Sigmoid colon (tissue), 6 donors: ENCODE measurements at regions not wholly inside any gene's neighbourhood (a gene's known extent, or its start where the extent isn't known, plus 50 kb on each side); places are given as distances from the start of the nearest gene placed in this dataset.

Source experiments
- DNase-seq: peaks from one replicate; pipeline ENCODE4 v3.0.0-alpha.2; 2019
- H3K27ac ChIP-seq, 4 donors: fragments of 200-600 bp; sonication (generic); one replicate each; pipeline ENCODE4 v1.5.1; 2016 to 2019; ENCODE audit warnings: mild to moderate bottlenecking in 1 of 4
- H3K27me3 ChIP-seq, 3 donors: fragments of 200-600 bp; sonication (generic); one replicate each; pipeline ENCODE4 v1.5.1; 2019; ENCODE audit warnings: mild to moderate bottlenecking in 1 of 3
- H3K36me3 ChIP-seq, 4 donors: fragments of 200-600 bp; sonication (generic); one replicate each; pipeline ENCODE4 v1.5.1; 2016 to 2019
- H3K4me1 ChIP-seq, 4 donors: fragments of 200-600 bp; sonication (generic); one replicate each; pipeline ENCODE4 v1.5.1; 2017 to 2019
- H3K4me3 ChIP-seq, 4 donors: fragments of 200-600 bp; sonication (generic); one replicate each; pipeline ENCODE4 v1.5.1; 2017 to 2019; ENCODE audit warnings: mild to moderate bottlenecking in 2 of 4, moderate library complexity in 1 of 4
- H3K9me3 ChIP-seq, 4 donors: fragments of 200-600 bp in 3 of 4; sonication (generic) in 3 of 4; one replicate each; pipeline versions ENCODE4 v1.5.1 to v1.6.1; 2013 to 2019
- EP300 ChIP-seq, 4 donors: sonication (generic); formaldehyde crosslinking; IDR thresholded peaks; one replicate each; pipeline ENCODE4 v1.6.1; 2017; ENCODE audit warnings: antibody characterized with exemption in 4 of 4
- POLR2A ChIP-seq, 2 donors: fragments of 450-650 bp; IDR thresholded peaks; one replicate each; pipeline ENCODE4 v1.6.1; 2016; ENCODE audit warnings: antibody characterized with exemption in 2 of 2, mild to moderate bottlenecking in 2 of 2, moderate library complexity in 2 of 2
- POLR2AphosphoS5 ChIP-seq, 4 donors: sonication (generic); formaldehyde crosslinking; IDR thresholded peaks; one replicate each; pipeline ENCODE4 v1.6.1; 2017; ENCODE audit warnings: antibody characterized with exemption in 4 of 4
- WGBS, 2 donors: extraction: QIAGEN DNeasy Blood & Tissue Kit; methylation state at CpG; one replicate each; pipeline ENCODE4 v1.1.7; 2013; 5-methylcytosine and 5-hydroxymethylcytosine counted together
- intact Hi-C: fragments of 100-400 bp; cut with DNase I; formaldehyde crosslinking; loops from one replicate; pipeline ENCODE4 v1.15.1; 2023
- TF ChIP-seq, protein P1 (sequence below), 4 experiments: fragments of 450-650 bp in 3 of 4; fragments of 200-600 bp in 1 of 4; IDR thresholded peaks; one replicate each; pipeline ENCODE4 v1.5.1; 2016 to 2019; ENCODE audit warnings: antibody characterized with exemption in 4 of 4, mild to moderate bottlenecking in 3 of 4, moderate library complexity in 2 of 4
- donor health status: healthy with polysubstance abuse.
- donor health status: healthy.

DNA sequence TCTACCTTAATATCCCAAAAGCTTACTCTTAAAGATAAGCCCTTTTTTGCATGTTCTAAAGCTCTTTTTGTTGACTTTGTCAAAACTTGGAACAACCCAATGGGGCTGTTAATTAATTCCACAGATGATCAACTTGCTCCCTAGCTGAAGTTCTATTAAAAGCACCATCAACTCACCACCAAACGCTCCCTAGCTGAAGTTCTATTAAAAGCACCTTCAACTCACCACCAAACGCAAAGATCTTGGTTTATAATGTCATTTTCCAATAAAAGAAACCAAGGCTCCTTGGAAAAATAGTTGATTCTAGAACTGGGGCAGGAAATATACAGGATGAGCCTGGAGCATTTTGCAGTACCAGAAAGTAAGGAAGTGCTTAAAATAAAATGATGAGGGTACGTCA lies 122.3 kb upstream of the STT3B start:
- no peak for DNase-seq
- intact Hi-C loops: no loop called here
- H3K4me3 ChIP-seq: no peak overlapping the region
- H3K27me3 ChIP-seq: no peaks in the 10 kb centered on the region
- WGBS, 2 donors: 87 to 89% methylated on average over 3 of the region's 3 CpGs
- no peaks in the 10 kb centered on the region for H3K4me1 ChIP-seq
- TF ChIP-seq EP300 (IDR thresholded peaks at IDR 0.05) (no peak), POLR2A (IDR thresholded peaks at IDR 0.05) (no peak), POLR2AphosphoS5 (IDR thresholded peaks at IDR 0.05) (no peak)
- TF ChIP-seq, protein P1, sequence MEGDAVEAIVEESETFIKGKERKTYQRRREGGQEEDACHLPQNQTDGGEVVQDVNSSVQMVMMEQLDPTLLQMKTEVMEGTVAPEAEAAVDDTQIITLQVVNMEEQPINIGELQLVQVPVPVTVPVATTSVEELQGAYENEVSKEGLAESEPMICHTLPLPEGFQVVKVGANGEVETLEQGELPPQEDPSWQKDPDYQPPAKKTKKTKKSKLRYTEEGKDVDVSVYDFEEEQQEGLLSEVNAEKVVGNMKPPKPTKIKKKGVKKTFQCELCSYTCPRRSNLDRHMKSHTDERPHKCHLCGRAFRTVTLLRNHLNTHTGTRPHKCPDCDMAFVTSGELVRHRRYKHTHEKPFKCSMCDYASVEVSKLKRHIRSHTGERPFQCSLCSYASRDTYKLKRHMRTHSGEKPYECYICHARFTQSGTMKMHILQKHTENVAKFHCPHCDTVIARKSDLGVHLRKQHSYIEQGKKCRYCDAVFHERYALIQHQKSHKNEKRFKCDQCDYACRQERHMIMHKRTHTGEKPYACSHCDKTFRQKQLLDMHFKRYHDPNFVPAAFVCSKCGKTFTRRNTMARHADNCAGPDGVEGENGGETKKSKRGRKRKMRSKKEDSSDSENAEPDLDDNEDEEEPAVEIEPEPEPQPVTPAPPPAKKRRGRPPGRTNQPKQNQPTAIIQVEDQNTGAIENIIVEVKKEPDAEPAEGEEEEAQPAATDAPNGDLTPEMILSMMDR (IDR thresholded peaks at IDR 0.05): no peak
- H3K36me3 ChIP-seq: no peaks in the 10 kb centered on the region
- H3K27ac ChIP-seq: no peak overlapping the region
- no peaks in the 10 kb centered on the region for H3K9me3 ChIP-seq

DNA sequence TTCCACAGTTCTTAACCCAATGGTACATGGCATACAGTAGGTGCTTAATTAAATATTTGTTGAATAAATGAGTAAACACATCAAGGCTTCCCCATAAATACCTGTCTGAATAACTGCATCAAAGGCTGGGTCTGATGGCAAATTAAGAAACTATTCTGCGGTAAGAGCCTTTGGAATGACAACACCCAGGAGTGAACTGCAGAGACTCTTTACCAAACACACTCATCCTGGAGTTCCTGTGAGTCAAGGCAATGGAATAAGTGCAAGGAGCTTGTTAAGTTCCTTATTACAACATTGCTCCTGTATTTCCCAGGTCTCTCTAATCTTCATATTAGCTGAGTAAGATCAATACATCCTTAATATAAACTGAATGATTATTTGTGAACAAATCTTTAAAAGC lies 119.9 kb upstream of the STT3B start:
- Histone ChIP-seq H3K27ac (no peak overlapping the region), H3K4me1 (no peaks in the 10 kb centered on the region), H3K27me3 (no peaks in the 10 kb centered on the region), H3K36me3 (no peaks in the 10 kb centered on the region), H3K9me3 (no peaks in the 10 kb centered on the region), H3K4me3 (no peak overlapping the region)
- 94 to 95% methylated on average over 1 of the region's 1 CpG for WGBS, 2 donors
- DNase-seq: no peak
- intact Hi-C loops: no loop called here
- TF ChIP-seq, protein P1 (IDR thresholded peaks at IDR 0.05): no peak
- no peak for TF ChIP-seq POLR2AphosphoS5 (IDR thresholded peaks at IDR 0.05)
- no peak for TF ChIP-seq EP300 (IDR thresholded peaks at IDR 0.05)
- no peak for TF ChIP-seq POLR2A (IDR thresholded peaks at IDR 0.05)

DNA sequence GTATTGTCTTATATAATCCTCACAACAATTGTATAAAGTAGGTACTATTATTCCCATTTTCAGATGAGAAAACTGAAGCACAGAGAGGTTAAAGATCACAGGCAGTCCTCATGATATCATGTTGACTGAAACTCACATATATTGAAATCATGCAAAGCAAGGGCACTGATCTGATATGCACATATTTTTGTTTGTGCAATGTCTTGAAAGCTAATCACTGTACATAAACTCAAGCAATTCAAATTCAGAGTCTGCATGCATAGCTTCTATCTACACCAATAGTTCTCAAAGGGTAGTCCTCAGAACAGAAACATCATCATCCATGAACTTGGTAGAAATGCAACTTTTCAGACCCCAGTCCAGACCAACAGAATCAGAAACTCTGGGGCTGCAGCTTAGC lies 119.2 kb upstream of the STT3B start:
- Histone ChIP-seq H3K4me1 (no peaks in the 10 kb centered on the region), H3K27ac (no peak overlapping the region), H3K27me3 (no peaks in the 10 kb centered on the region), H3K36me3 (no peaks in the 10 kb centered on the region), H3K9me3 (no peaks in the 10 kb centered on the region), H3K4me3 (no peak overlapping the region)
- intact Hi-C loops: no loop called here
- TF ChIP-seq EP300 (IDR thresholded peaks at IDR 0.05) (no peak), POLR2AphosphoS5 (IDR thresholded peaks at IDR 0.05) (no peak), POLR2A (IDR thresholded peaks at IDR 0.05) (no peak)
- TF ChIP-seq, protein P1 (IDR thresholded peaks at IDR 0.05): no peak
- no peak for DNase-seq

DNA sequence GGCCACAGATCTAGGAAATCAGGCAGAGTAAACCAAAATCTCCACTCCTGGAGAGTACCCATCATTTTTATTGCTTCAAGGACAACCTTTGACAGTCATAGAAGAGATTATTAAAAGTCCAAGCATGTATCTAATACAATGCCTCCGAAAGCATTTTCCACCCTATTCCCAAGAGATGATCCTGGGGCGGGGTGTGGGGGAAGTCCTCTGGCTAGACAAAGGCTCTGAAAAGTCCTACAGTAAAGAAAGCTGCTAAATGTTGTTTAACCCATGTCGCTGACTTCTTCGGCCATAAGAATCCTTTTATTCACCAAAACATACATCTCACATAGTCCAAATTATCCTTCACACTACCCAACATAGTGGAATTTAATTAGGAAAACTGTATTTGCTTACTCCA lies 115.7 kb upstream of the STT3B start:
- no peak overlapping the region for H3K27ac ChIP-seq
- H3K27me3 ChIP-seq: no peaks in the 10 kb centered on the region
- no peak overlapping the region for H3K4me3 ChIP-seq
- no peaks in the 10 kb centered on the region for H3K36me3 ChIP-seq
- 88 to 96% methylated on average over 4 of the region's 4 CpGs for WGBS, 2 donors
- intact Hi-C loops: no loop called here
- TF ChIP-seq POLR2A (IDR thresholded peaks at IDR 0.05): no peak
- no peak for TF ChIP-seq POLR2AphosphoS5 (IDR thresholded peaks at IDR 0.05)
- no peak for TF ChIP-seq EP300 (IDR thresholded peaks at IDR 0.05)
- TF ChIP-seq, protein P1 (IDR thresholded peaks at IDR 0.05): no peak
- H3K4me1 ChIP-seq: no peaks in the 10 kb centered on the region
- no peak for DNase-seq
- H3K9me3 ChIP-seq: no peaks in the 10 kb centered on the region

DNA sequence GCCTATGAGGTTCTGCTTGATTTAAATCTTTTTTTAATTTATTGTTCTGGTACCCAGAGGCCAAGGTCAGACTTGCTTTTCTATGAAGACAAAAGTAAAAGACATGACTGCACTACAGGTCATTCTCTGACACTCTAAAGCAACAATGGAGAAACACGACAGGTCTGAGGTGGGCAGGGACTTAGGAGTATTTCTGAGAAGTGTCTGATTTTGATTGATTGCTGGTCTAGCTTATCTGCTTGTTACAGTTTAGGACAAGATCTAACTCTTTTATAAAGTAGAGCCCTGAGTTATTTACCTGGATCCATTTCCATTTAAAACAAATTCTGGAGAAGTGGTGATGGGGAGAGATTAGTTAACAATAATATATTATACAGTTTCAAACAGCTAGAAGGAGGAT lies 115.2 kb upstream of the STT3B start:
- intact Hi-C loops: no loop called here
- no peak overlapping the region for H3K4me3 ChIP-seq
- no peaks in the 10 kb centered on the region for H3K27me3 ChIP-seq
- DNase-seq: no peak
- H3K4me1 ChIP-seq: no peaks in the 10 kb centered on the region
- TF ChIP-seq POLR2A (IDR thresholded peaks at IDR 0.05): no peak
- TF ChIP-seq, protein P1 (IDR thresholded peaks at IDR 0.05): no peak
- TF ChIP-seq EP300 (IDR thresholded peaks at IDR 0.05): no peak
- TF ChIP-seq POLR2AphosphoS5 (IDR thresholded peaks at IDR 0.05): no peak
- H3K27ac ChIP-seq: no peak overlapping the region
- 82 to 83% methylated on average over 1 of the region's 1 CpG for WGBS, 2 donors
- H3K36me3 ChIP-seq: no peaks in the 10 kb centered on the region
- H3K9me3 ChIP-seq: no peaks in the 10 kb centered on the region
